ENCODE measurements at regions not wholly inside any gene's neighbourhood (a gene's known extent, or its start where the extent isn't known, plus 50 kb on each side); places are given as distances from the start of the nearest gene placed in this dataset.

DNA sequence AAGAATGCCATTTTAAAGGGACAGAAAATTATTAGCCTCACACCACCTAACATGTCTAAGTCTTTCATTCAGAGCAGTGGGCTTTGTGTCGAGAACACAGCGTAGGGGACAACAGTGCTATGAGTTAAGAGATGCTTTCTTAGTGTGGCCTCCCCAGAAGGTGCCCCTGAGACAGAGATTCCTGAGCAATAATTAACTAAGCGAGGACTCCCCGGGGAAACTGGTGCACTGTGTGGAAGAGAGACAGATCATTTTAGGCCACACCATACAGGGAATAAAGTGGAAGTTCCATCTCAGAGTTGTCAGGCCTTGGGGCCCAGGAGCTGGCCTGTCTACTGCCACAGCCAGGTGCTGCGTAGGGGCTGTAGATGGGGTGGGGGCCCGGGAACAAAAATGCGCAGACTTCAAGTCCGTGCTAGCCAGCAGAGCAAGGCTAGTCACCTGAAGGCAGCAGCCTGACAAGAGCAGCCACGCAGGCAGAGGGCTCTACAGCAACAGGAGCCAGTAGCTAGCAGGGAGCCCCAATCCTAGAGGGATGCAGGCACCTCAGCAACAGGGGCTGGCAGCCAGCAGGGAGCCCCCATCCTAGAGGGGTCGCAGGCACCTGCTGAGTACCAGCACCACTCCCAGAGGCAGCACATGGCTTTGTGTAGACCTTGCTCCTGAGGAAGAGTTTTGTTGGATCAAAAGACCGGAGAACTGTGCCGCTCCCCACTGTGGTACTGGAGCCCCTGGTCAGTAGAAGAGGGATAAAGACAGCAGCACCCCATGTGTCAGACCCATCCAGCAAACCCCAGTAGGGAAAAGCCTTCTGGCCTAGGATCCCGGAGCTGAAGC is 63.0 kb upstream of the NXT1 start:
- H3K4me3 ChIP-seq (ENCODE audit: low read depth, low read length): no peak overlapping the region
- TF ChIP-seq, protein P1, sequence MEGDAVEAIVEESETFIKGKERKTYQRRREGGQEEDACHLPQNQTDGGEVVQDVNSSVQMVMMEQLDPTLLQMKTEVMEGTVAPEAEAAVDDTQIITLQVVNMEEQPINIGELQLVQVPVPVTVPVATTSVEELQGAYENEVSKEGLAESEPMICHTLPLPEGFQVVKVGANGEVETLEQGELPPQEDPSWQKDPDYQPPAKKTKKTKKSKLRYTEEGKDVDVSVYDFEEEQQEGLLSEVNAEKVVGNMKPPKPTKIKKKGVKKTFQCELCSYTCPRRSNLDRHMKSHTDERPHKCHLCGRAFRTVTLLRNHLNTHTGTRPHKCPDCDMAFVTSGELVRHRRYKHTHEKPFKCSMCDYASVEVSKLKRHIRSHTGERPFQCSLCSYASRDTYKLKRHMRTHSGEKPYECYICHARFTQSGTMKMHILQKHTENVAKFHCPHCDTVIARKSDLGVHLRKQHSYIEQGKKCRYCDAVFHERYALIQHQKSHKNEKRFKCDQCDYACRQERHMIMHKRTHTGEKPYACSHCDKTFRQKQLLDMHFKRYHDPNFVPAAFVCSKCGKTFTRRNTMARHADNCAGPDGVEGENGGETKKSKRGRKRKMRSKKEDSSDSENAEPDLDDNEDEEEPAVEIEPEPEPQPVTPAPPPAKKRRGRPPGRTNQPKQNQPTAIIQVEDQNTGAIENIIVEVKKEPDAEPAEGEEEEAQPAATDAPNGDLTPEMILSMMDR (IDR thresholded peaks at IDR 0.05; ENCODE audit: borderline replicate concordance, insufficient read depth, low read depth, low read length): no peak

DNA sequence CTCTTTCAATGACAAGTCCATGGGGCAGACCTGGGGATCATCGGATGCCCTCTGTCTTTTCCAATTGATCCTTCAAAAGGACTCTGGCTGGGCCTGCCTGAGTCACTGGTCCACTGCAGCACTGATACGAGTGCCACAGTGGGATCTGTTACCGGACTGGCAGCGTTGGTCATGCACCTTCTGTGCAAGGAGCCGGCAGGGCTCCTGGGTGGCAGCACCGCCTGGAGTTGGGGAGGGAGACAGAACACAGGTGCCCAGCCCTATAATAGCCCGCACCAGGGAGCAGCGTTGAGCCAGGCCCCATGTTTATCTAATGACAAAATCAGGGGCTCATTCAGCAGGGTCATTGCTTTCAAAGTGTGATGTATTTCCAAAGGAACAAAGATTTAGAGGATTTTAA is 64.2 kb upstream of the NXT1 start:
- H3K4me3 ChIP-seq (ENCODE audit: low read depth, low read length): no peak overlapping the region
- TF ChIP-seq, protein P1 (IDR thresholded peaks at IDR 0.05; ENCODE audit: borderline replicate concordance, insufficient read depth, low read depth, low read length): no peak

DNA sequence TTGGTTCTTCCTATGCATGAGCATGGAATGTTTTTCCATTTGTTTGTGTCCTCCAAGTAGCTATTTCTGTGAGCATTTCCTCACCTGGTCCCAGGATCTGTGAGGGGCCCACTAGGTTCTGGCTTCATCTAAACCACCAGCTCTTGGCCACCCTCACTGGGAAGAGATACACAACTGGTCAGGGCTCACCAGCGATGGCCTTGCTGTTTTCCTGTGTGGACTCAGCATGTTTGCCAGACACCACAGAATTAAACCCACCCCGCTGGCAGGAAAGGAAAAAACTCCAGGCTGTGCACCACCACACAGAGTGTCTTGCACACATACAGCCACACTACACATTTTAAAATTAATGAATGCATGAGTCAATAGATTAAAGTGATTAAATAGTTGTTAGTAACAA is 65.1 kb upstream of the NXT1 start:
- no peak overlapping the region for H3K4me3 ChIP-seq (ENCODE audit: low read depth, low read length)
- TF ChIP-seq, protein P1 (IDR thresholded peaks at IDR 0.05; ENCODE audit: borderline replicate concordance, insufficient read depth, low read depth, low read length): no peak

DNA sequence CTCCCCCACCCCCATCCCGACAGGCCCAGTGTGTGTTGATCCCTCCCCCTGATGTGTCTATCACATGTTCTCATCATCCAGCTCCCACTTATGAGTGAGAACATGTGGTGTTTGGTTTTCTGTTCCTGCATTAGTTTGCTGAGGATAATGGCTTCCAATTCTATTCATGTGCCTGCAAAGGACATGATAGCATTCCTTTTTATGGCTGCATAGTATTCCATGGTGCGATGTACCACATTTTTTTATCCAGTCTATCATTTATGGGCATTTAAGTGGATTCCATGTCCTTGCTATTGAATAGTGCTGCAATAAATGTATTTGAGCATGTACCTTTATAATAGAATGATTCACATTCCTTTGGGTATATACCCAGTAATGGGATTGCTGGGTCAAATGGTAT is 66.6 kb upstream of the NXT1 start:
- TF ChIP-seq, protein P1 (IDR thresholded peaks at IDR 0.05; ENCODE audit: borderline replicate concordance, insufficient read depth, low read depth, low read length): no peak
- H3K4me3 ChIP-seq (ENCODE audit: low read depth, low read length): no peak overlapping the region

DNA sequence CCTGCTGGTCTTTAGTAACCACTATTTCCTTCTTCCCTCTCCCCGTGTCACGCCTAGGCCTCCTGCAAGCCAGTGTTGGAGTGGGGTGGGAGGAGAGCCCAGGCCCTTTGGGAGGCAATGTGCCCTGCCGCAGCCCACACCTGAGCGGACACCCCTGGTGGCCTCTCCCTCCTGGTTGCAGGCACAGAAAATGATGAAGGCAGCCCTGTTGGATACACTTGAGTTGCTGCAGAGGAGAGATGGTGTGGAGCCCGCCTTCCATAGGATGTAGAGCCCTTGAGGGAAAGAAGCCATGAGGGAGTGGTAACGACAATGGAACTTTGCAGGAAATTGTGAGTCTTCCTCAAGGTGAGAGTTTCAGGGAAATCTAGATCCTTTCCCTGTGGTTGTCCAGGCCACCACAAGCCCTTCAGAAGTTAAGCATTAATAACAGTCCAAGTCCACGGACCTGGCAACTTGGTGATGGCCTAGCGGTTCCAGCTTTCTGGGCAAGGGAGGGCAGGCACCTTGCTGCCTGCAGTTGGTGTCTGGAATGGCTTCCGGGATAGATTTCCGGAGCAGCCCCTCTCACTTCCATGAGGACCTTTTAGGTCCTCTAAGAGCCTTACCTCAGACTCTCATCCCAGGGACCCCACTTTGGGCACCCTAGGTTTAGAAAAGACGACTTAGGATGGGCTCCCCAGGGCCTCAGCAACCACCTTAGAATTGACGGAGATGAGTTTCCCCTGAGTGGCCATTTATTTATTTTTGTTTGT is 67.3 kb upstream of the NXT1 start:
- TF ChIP-seq, protein P1 (IDR thresholded peaks at IDR 0.05; ENCODE audit: borderline replicate concordance, insufficient read depth, low read depth, low read length): no peak
- no peak overlapping the region for H3K4me3 ChIP-seq (ENCODE audit: low read depth, low read length)

DNA sequence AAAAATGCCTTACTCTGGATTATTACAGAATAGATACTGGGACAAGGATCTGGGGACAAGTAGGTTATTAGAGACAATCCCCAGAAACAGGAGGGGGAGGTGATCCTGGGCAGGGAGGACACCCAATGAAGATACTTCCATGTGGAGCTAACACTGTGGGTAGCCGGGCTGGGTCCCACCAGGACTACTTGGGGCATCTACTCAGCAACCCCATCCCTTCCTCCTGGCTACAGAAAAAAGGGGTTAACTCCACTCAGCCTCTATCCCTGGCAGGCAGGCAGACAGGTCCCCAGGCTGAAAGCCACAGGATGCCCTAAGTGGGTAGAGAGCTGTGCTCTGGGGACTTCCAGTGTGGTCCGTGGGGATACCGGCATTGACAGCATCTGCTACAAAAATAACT is 68.0 kb upstream of the NXT1 start:
- TF ChIP-seq, protein P1 (IDR thresholded peaks at IDR 0.05; ENCODE audit: borderline replicate concordance, insufficient read depth, low read depth, low read length): no peak
- H3K4me3 ChIP-seq (ENCODE audit: low read depth, low read length): no peak overlapping the region
